ENCODE measurements at regions not wholly inside any gene's neighbourhood (a gene's known extent, or its start where the extent isn't known, plus 50 kb on each side); places are given as distances from the start of the nearest gene placed in this dataset.
A peak's percentile ranks its signal among the peaks of the same experiment; 100 is the strongest.
"Not testable (repeated sequence)": the region's sequence is repeated elsewhere in the genome, so short reads cannot be mapped to it uniquely, and the experiment has no call there.

- DNase-seq, result no peak
These were observed 389.4 kb upstream of the RORB start for GRCh38 chr9:74107692-74108091.

GRCh38 chr9:74115976-74116375, 381.2 kb upstream of the RORB start:
- DNase-seq, result no peak

- DNase-seq, result no peak
These were observed 380.0 kb upstream of the RORB start for GRCh38 chr9:74117151-74117550.

- no peak for DNase-seq
These were observed 379.4 kb upstream of the RORB start for GRCh38 chr9:74117731-74118130.

GRCh38 chr9:74120061-74120460, 377.1 kb upstream of the RORB start:
- DNase-seq, result no peak

GRCh38 chr9:74120470-74120869, 376.7 kb upstream of the RORB start:
- no peak for DNase-seq

- DNase-seq, result no peak
These were observed 374.9 kb upstream of the RORB start for GRCh38 chr9:74122216-74122615.

GRCh38 chr9:74122661-74123060, 374.5 kb upstream of the RORB start:
- DNase-seq, result no peak

- no peak for DNase-seq
These were observed 371.2 kb upstream of the RORB start for GRCh38 chr9:74125941-74126340.

GRCh38 chr9:74132986-74133385, 364.1 kb upstream of the RORB start:
- no peak for DNase-seq

GRCh38 chr9:74133921-74134320, 363.2 kb upstream of the RORB start:
- no peak for DNase-seq

- DNase-seq, result peak; percentile 38
These were observed 359.0 kb upstream of the RORB start for GRCh38 chr9:74138182-74138581.

- DNase-seq, result no peak
These were observed 357.0 kb upstream of the RORB start for GRCh38 chr9:74140141-74140540.

- DNase-seq, result no peak
These were observed 349.2 kb upstream of the RORB start for GRCh38 chr9:74147906-74148305.

- DNase-seq, result no peak
These were observed 324.3 kb upstream of the RORB start for GRCh38 chr9:74172874-74173273.

- no peak for DNase-seq
These were observed 323.9 kb upstream of the RORB start for GRCh38 chr9:74173284-74173683.

- DNase-seq, result not testable (repeated sequence)
These were observed 299.4 kb upstream of the RORB start for GRCh38 chr9:74197771-74198170.

- no peak for DNase-seq
These were observed 292.1 kb upstream of the RORB start for GRCh38 chr9:74205056-74205455.

- no peak for DNase-seq
These were observed 278.6 kb upstream of the RORB start for GRCh38 chr9:74218385-74219063.

- no peak for DNase-seq
These were observed 276.8 kb upstream of the RORB start for GRCh38 chr9:74220327-74220726.

GRCh38 chr9:74236857-74237256, 260.3 kb upstream of the RORB start:
- no peak for DNase-seq

- no peak for DNase-seq
These were observed 251.2 kb upstream of the RORB start for GRCh38 chr9:74245866-74246497.

- DNase-seq, result no peak
These were observed 241.6 kb upstream of the RORB start for GRCh38 chr9:74255489-74255984.

GRCh38 chr9:74275872-74276508, 221.1 kb upstream of the RORB start:
- no peak for DNase-seq
